Iris pigment epithelial cell (primary cell): ENCODE measurements at regions not wholly inside any gene's neighbourhood (a gene's known extent, or its start where the extent isn't known, plus 50 kb on each side); places are given as distances from the start of the nearest gene placed in this dataset.
"Not testable (repeated sequence)": the region's sequence is repeated elsewhere in the genome, so short reads cannot be mapped to it uniquely, and the experiment has no call there.

Experiments
- DNase-seq: peaks from one replicate; pipeline ENCODE4 v3.0.0-alpha.2; 2011; ENCODE audit warnings: low read depth

DNA sequence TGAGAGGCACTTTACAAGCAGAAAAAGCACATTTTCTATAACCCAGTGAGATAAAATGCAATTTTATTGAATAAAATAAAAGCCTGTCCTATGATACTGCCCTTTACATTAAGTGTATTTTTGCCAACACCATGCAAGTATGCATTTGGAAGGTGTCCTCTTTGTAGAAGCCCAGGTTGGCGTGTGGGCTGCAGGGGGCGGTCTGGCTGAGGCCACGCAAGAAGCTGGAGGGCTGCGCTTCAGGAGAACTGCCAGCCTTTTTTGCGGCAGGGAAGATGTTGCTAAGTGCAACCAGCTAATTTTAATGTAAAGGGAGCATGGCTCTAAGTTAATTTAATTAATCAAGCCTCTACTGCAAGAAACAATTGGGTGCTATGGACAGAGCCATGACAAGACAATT, 562.8 kb upstream of the SALL3 start:
- DNase-seq: no peak

DNA sequence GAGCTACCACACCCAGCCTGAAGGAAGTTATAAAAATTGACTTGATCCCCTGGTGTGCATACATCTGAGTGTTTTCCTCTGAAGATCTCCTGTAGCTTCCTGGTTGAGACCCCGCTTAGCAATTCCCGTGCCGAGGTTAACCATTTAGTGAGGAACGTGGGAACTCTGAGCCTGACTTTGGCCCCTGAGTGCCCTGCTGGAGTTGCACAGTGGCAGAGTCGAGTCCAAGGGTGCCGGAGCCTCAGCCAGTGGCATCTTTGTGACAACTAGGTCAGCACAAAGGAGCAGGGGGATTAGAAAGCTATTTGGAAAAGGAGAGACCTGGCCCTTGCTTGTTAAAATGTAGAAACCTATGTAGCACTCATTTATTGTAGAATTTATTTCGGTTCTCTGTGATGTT, 561.2 kb upstream of the SALL3 start:
- DNase-seq: no peak

DNA sequence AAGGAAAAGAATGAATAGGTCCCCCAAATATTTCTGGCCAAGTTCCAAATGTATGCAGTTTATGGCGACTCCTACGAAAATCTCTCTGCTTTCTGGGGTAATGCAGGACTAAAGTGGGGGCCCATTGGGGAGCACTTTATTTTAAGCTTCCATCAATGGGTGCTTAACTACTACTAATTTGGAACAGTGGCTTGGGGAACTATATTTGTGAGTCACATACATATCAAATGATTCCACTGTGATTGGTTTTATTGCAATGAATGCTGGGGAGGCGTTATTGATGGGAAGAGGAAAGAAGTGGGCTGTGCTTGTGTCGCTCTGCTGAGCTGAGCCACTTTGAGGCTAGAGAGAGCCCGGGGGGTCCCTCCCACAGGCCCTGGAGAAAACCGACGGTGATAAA, 560.4 kb upstream of the SALL3 start:
- no peak for DNase-seq

DNA sequence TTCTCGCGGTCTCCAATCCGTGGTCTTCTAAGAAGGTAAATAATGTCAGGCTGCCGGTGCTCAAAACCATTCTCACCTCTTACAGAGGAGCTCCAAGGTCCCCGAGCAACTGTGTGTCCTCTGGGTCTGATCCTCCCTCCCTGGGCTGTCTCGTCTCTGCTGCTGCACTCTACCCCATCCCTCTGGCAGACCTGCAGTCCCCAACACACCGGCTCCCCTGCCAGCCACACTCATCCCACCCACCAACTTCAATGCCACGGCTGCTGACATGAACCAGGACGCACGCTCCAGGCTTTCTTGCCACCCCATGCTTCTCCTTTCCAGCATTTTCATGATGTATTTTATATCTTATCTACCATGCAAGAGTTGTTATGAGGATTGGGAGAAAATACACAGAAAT, 559.5 kb upstream of the SALL3 start:
- no peak for DNase-seq

GRCh38 chr18:78421392-78421791, 558.2 kb upstream of the SALL3 start:
- no peak for DNase-seq

- DNase-seq: no peak
These were observed 557.3 kb upstream of the SALL3 start for GRCh38 chr18:78422336-78422735.

GRCh38 chr18:78423811-78424210, 555.8 kb upstream of the SALL3 start:
- no peak for DNase-seq

GRCh38 chr18:78424403-78425018, 555.1 kb upstream of the SALL3 start:
- DNase-seq: no peak

DNA sequence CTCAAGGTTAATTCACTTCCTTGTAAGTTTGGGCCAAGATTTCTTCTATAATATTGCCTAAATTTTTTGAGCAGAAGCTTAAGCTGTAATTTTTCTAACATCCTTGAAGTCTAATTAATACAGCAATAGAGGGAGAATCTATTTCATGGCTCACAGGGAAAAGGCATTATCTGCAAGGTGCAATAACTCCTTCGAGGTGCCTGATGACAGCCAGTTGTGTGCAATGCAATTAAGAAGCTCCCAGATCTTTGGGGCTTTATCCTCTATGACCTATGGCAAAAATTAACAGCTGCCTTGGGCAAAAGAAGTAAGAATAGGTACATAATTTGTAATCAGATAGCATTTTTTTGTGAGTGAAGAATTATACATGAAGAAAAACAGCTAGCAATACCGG, 554.6 kb upstream of the SALL3 start:
- DNase-seq: no peak

GRCh38 chr18:78427081-78427480, 552.5 kb upstream of the SALL3 start:
- no peak for DNase-seq

GRCh38 chr18:78429127-78430108, 550.2 kb upstream of the SALL3 start:
- no peak for DNase-seq

- DNase-seq: no peak
These were observed 549.4 kb upstream of the SALL3 start for GRCh38 chr18:78430131-78430758.

- DNase-seq: no peak
These were observed 548.0 kb upstream of the SALL3 start for GRCh38 chr18:78431606-78432005.

DNA sequence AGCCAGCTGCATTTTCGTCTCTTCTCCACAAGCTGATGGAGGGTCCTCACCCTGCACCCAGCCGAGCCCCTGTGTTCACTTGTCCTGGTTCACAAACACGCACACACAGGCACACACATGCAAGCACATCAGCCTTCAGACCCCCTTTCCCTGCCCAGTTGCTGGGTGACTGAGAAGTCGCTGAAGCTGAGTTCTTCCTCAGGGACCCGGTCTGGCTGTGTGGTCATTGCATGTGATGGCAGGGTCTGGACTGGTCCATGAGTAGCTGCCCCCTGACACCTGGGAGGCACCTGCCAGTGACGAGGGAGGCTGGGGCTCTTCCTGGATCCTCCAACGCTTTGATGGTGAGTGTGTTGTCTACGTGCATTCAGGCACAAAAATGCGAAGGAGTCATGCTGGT, 546.1 kb upstream of the SALL3 start:
- no peak for DNase-seq

- no peak for DNase-seq
These were observed 543.5 kb upstream of the SALL3 start for GRCh38 chr18:78436110-78436509.

- DNase-seq: not testable (repeated sequence)
These were observed 541.4 kb upstream of the SALL3 start for GRCh38 chr18:78438235-78438634.

GRCh38 chr18:78445880-78446279, 533.7 kb upstream of the SALL3 start:
- no peak for DNase-seq

DNA sequence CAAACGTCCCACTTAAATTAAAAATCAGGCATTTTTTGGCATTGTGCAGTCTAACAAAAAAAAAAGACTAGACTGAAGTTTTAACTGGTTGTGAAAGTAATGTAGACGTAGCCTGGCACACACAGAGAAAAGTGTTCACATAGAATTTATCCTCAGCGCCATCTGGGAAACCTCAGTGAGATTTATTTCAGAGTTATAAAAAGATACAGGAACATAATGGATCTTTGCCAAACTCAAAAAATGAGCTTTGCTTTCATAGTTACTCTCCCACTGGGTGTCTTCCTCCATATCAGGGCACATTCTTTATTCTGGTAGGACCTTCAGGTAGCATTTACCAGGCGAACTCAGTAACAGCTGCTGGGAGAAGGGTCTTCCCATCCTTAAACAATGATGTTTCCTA, 532.4 kb upstream of the SALL3 start:
- DNase-seq: no peak

GRCh38 chr18:78448106-78448505, 531.5 kb upstream of the SALL3 start:
- DNase-seq: no peak

DNA sequence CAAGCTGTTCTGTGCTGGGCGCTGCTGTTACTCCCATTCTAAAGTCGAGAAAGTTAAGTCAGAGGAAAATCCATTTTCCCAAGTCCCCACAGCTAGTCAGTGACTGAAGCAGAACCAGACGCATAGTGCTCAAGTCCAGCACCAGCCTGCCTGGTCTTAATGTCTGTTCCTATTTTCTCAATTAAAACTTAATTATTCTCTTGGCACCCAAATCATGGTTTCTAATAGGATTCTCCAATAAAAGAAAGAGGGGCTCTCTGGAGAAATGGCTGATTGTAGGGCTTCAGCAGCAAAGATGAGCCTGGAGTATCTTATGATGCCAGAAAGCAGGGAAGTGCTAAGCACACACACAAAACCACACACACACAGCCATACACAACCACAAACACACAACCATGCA, 531.0 kb upstream of the SALL3 start:
- DNase-seq: no peak

DNA sequence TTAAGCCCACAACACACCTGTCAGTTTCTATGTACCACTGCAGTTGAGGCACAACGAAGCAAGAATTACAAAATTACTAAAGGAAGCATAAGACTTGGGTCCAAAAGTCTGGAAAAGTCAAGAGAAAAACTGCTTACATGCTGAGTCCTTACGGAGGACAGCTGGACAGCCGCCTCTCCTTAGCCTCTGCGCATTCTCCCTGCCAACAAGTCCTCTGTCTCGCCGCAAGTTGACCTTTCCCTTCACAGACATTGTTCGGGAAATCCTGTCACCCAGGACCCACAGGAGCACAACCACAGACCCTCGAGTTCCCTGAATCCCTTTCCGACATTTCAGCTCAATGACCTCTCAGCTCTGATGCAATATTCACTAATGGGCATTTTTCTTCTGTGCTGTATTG, 525.4 kb upstream of the SALL3 start:
- DNase-seq: no peak

DNA sequence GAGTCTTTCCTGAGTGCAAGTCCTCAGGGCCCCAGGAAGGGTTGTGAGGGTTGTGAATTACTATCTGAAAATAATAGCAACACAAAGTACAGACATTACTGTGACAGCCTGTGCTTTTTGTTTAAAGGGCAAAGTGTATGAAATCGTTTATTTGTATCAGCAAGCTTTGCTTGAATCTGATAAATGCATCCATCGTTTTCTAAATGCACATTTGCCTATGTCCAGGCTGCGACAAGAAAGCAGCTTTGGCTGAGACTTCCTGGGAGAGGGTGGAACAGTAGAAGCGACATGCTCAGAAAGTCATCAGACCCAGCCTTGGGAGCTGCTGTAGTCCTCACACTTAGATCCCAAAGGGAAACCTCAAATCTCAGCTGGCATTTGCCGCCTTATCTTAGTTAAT, 524.2 kb upstream of the SALL3 start:
- no peak for DNase-seq

GRCh38 chr18:78457011-78457410, 522.6 kb upstream of the SALL3 start:
- no peak for DNase-seq
